ENCODE measurements at regions not wholly inside any gene's neighbourhood (a gene's known extent, or its start where the extent isn't known, plus 50 kb on each side); places are given as distances from the start of the nearest gene placed in this dataset.

DNA sequence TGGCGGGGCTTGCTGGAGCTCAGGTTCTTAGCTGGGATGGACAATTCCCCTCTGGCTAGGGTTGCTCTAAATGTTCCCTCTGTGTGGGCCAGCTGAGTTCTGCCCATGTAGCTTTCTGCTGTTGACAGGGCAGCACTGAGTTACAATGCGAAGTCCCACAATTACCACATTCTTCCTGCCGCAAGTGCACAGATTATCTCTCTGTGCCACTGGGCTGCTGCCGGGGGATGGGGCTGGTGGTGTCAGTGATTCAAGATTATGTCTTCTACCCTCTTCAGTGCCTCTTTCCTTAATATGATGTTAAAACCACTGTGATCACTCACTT, 708.1 kb downstream of the SLC4A3 start:
- WGBS, 2 donors = 92 to 93% methylated on average over 4 of the region's 4 CpGs
- no peak for DNase-seq
- Histone ChIP-seq H3K36me3 (no peaks in the 10 kb centered on the region), H3K9me3 (no peaks in the 10 kb centered on the region), H3K4me1 (peaks cover 0 to 3% of the 10 kb centered on the region in 2 donors), H3K27ac (no peak overlapping the region), H3K27me3 (no peaks in the 10 kb centered on the region), H3K4me3 (replicated peaks in 1 of 3) (no peak overlapping the region)
- intact Hi-C loops (cut with DNase I) = no loop called here
- no peak for TF ChIP-seq CTCF (IDR thresholded peaks at IDR 0.05)
- TF ChIP-seq POLR2A (IDR thresholded peaks at IDR 0.05) = no peak

- intact Hi-C loops (cut with DNase I) = no loop called here
- 68 to 81% methylated on average over 2 of the region's 2 CpGs for WGBS, 2 donors
- no peak for DNase-seq
- H3K36me3 ChIP-seq = no peaks in the 10 kb centered on the region
- peaks cover 0 to 3% of the 10 kb centered on the region in 2 donors for H3K4me1 ChIP-seq
- H3K27ac ChIP-seq = no peak overlapping the region
- TF ChIP-seq POLR2A (IDR thresholded peaks at IDR 0.05) (no peak), CTCF (IDR thresholded peaks at IDR 0.05) (no peak)
- H3K9me3 ChIP-seq = no peaks in the 10 kb centered on the region
- no peak overlapping the region for H3K4me3 ChIP-seq (replicated peaks in 1 of 3)
- no peaks in the 10 kb centered on the region for H3K27me3 ChIP-seq
Measured at GRCh38 chr2:220336771-220337170, 709.3 kb downstream of the SLC4A3 start.

DNA sequence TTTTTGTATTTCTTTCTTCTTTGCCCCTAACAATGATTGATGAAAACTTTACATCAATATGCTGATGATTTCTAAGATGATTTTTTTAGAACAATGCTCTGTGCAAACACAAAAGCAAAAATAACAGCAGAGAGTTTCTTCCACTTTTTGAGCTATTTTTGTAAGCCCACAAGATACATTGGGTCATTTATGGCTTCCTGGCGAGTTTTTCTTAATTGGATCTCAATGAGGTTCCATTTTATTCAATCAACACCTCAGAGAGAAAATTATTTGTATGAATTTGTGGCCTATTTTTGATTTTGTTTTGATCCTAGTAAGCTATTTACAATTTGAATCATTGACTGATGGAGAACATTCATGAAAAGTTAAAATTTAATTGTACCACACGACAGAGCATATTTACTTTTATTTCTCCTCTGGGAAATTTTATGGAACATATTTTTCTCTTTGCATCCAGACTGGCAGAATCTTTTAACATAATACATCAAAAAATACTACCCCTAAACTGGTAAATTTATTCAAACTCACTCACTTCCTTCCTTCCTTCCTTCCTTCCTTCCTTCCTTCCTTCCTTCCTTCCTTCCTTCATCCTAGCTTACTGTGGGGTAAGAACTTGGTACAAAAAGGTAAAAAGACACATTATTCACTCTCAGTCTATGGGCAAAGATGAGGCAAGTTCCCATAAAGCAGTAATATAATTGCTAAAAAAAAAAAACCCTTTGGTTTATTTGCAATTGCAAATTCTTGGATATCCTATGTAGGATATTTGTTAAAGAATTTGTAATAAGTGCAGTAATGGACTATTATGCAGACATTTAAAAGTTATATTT, 710.4 kb downstream of the SLC4A3 start:
- H3K9me3 ChIP-seq = no peaks in the 10 kb centered on the region
- H3K4me3 ChIP-seq (replicated peaks in 1 of 3) = no peak overlapping the region
- H3K4me1 ChIP-seq = peaks cover 0 to 3% of the 10 kb centered on the region in 2 donors
- no peak for DNase-seq
- H3K27ac ChIP-seq = no peak overlapping the region
- TF ChIP-seq CTCF (IDR thresholded peaks at IDR 0.05) (no peak), POLR2A (IDR thresholded peaks at IDR 0.05) (no peak)
- WGBS, 2 donors = 87 to 89% methylated on average over 2 of the region's 2 CpGs
- no peaks in the 10 kb centered on the region for H3K36me3 ChIP-seq
- no peaks in the 10 kb centered on the region for H3K27me3 ChIP-seq
- intact Hi-C loops (cut with DNase I) = no loop called here

DNA sequence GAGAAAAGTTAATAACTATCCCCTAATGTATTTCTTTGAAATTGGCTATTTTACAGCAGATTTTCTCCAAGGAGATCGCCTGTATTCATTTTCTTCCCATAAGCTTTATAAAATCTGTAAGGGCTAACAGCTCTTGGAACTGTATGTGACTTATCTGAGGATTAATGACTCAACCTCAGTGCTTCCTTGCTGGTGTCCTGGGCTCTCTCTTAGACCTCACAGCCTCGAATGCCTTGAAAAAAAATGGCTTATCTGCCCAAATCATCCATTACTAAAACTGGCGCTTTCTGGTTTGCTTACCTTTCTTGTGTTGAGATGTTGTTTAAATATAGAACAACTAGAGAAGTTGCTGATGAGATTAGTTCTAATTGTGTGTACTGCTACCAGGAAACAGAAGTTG, 713.6 kb downstream of the SLC4A3 start:
- Histone ChIP-seq H3K27me3 (no peaks in the 10 kb centered on the region), H3K4me1 (no peaks in the 10 kb centered on the region), H3K27ac (no peak overlapping the region), H3K36me3 (no peaks in the 10 kb centered on the region), H3K4me3 (replicated peaks in 1 of 3) (no peak overlapping the region), H3K9me3 (no peaks in the 10 kb centered on the region)
- intact Hi-C loops (cut with DNase I) = no loop called here
- TF ChIP-seq CTCF (IDR thresholded peaks at IDR 0.05) = no peak
- no peak for TF ChIP-seq POLR2A (IDR thresholded peaks at IDR 0.05)
- WGBS, 2 donors = 73 to 84% methylated on average over 3 of the region's 3 CpGs
- DNase-seq = no peak

DNA sequence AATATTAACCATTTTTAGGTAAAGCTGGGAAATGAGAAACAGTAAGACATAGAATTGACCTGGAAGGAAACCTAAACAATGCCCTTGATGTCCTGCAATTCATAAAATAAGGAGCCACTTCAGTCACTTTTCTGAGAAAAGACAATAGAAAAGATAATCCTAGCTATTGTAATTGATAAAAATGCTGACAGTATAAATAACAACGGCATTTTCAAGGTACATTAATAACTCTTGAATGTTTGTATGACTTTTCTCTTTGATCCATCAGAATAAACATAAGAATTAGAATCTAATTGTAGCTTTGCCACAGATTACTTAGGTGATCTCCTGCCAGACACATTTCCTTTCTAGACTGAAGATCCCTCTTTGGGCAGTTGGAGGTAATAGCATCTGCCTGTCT, 719.5 kb downstream of the SLC4A3 start:
- Histone ChIP-seq H3K27me3 (no peaks in the 10 kb centered on the region), H3K4me3 (replicated peaks in 1 of 3) (no peak overlapping the region), H3K4me1 (no peaks in the 10 kb centered on the region), H3K9me3 (no peaks in the 10 kb centered on the region), H3K27ac (no peak overlapping the region), H3K36me3 (no peaks in the 10 kb centered on the region)
- TF ChIP-seq CTCF (IDR thresholded peaks at IDR 0.05) (no peak), POLR2A (IDR thresholded peaks at IDR 0.05) (no peak)
- 74 to 86% methylated on average over 1 of the region's 1 CpG for WGBS, 2 donors
- no peak for DNase-seq
- intact Hi-C loops (cut with DNase I) = no loop called here

Measured in thyroid gland (tissue), 4 donors.